Renal cortical epithelial cell (primary cell): ENCODE measurements at regions not wholly inside any gene's neighbourhood (a gene's known extent, or its start where the extent isn't known, plus 50 kb on each side); places are given as distances from the start of the nearest gene placed in this dataset.

Experiments used
- DNase-seq: peaks from one replicate; pipeline ENCODE4 v3.0.0-alpha.2; 2011; ENCODE audit warnings: low read depth

GRCh38 chr7:19209166-19209696, 64.0 kb upstream of the FERD3L start:
- no peak for DNase-seq

GRCh38 chr7:19206721-19207120, 61.5 kb upstream of the FERD3L start:
- no peak for DNase-seq

DNA sequence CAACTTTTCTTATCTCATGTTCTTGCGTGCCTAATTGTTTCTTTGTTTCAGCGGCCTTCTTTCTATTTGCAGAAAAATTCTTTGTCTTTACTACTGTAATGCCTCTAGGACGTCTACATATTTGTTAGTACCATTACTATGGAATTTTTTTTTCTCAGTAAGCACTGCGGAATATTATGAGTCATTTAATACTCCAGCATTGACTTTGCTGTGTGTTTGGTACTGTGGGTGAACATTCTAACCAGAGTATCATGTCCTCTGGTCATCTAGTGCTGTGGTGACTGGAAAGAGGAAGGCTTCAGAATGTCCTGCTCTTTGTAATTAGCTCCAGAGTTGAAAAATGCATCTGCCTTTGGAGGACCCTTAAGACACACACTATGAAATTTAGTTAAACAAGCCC, 58.5 kb upstream of the FERD3L start:
- no peak for DNase-seq

GRCh38 chr7:19202599-19202998, 57.4 kb upstream of the FERD3L start:
- DNase-seq, result no peak
